GM21381 (cell line): ENCODE measurements at regions not wholly inside any gene's neighbourhood (a gene's known extent, or its start where the extent isn't known, plus 50 kb on each side); places are given as distances from the start of the nearest gene placed in this dataset.
"Not testable (repeated sequence)": the region's sequence is repeated elsewhere in the genome, so short reads cannot be mapped to it uniquely, and the experiment has no call there.

Experiments used
- ATAC-seq: cut with Tn5 transposase; IDR thresholded peaks from one replicate; pipeline ENCODE4 v1.9.1; 2021; ENCODE audit warnings: mild to moderate bottlenecking, moderate library complexity; ENCODE audit not compliant: unreplicated experiment

DNA sequence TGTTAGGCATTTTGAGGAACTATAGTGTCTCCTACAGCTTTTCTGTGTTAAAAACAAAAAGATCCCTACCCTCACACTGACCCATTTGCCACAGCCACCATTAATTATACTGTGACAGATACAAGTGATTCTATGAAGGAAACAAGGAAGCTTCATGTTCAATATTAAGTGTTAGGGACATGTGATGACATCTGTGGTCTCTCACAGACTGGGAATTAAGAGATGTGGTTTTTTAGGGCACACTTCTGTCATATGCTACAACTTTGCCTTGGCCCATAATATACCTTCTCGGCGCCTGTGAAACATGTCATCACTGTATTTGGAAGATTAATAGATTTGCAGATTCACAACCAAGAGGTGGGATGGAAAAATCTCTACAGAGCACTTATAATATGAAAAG lies 102.9 kb upstream of the TCF21 start:
- no peak for ATAC-seq

DNA sequence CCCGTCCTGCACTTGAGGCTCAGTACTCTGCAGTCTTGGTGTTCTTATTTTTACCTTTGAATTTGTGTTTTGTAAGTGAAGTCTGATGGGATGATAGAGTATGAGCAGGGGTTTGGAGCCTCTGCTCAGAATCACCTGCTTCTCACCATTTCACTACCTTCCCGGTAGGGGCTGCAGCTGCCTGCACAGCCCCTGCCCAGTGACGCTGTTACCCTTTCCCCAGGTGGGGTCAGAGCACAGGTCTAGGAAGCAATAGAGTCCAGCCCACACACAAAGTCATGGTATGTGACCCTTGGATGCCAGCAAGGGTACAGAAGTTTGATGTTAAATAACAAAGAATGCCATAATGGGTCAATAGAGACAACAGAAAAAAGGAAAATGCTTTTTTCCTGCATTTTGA lies 101.8 kb upstream of the TCF21 start:
- ATAC-seq = no peak

- ATAC-seq = no peak
Observed at GRCh38 chr6:133787859-133788505, 100.9 kb upstream of the TCF21 start.

DNA sequence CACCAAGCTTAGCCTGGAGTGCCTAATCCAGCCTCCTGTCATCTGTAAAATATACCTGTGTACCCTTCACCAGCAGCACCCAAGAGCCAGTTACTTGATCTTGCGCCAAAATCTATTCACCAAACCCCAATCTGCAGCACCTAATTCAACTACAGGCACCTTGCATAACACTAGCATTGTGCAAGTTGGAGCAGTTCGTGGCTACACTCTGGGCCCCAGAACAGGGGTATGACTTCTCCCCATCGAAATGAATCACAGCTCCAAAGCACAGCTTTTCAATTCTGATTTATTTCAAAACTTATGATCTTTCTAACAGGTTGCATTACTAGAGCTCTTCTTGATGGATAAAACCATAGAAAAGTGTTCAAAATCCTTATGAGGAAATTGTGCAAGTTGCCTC lies 100.4 kb upstream of the TCF21 start:
- no peak for ATAC-seq

DNA sequence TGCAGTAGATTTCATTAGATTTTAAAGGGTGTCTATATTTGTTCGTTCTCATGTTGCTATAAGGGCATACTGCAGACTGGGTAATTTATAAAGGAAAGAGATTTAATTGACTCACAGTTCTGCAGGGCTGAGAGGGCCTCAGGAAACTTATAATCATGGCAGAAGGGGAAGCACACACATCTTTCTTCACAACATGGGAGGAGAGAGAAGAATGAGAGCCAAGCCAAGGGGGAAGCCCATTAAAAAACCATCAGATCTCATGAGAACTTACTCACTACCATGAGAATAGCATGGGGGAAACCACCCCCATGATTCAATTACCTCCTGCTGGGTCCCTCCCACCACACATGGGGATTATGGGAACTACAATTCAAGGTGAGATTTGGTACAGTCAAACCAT lies 99.5 kb upstream of the TCF21 start:
- ATAC-seq = not testable (repeated sequence)

DNA sequence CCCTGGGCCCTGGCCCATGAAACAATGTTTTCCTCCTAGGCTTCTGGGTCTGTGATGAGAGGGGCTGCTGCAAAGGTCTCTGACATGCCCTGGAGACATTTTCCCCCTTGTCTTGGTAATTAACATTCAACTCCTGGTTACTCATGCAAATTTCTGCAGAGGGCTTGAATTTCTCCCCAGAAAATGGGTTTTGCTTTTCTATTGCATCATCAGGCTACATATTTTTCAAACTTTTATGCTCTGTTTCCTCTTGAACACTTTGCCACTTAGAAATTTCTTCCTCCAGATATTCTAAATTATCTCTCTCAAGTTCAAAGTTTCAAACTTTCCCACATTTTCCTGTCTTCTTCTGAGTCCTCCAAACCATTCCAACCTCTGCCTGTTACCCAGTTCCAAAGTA lies 98.2 kb upstream of the TCF21 start:
- ATAC-seq = not testable (repeated sequence)

- ATAC-seq = not testable (repeated sequence)
Observed at GRCh38 chr6:133795051-133795450, 93.9 kb upstream of the TCF21 start.

DNA sequence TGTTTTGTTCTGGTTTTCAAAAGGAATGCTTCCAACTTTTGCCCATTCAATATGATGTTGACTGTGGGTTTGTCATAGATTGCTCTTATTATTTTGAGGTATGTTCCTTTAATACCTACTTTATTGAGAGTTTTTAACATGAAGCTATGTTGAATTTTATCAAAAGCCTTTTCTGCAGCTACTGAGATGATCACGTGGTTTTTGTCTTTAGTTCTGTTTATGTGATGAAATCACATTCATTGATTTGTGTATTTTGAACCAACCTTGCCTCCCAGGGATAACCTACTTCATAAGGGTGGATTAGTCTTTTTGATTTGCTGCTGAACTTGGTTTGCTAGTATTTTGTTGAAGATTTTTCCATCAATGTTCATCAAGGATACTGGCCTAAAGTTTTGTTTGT lies 92.7 kb upstream of the TCF21 start:
- ATAC-seq = no peak

DNA sequence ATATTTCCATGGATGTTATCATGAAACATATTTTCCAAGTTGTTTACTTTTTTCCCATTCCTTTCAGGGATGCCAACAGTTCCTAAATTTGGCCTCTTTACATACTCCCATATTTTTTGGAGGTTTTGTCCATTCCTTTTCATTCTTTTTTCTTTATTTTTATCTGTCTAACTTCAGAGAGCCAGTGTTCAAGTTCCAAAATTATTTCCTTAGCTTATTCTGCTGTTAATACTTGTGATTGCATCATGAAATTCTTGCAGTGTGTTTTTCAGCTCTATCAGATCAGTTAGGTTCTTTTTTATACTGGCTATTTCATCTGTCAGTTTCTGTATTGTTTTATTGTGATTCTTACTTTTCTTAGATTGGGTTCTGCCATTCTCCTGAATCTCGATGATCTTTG lies 89.9 kb upstream of the TCF21 start:
- ATAC-seq = no peak

- ATAC-seq = no peak
Observed at GRCh38 chr6:133802861-133803260, 86.1 kb upstream of the TCF21 start.

- no peak for ATAC-seq
Observed at GRCh38 chr6:133804265-133804664, 84.6 kb upstream of the TCF21 start.

- ATAC-seq = no peak
Observed at GRCh38 chr6:133805876-133806275, 83.0 kb upstream of the TCF21 start.

GRCh38 chr6:133806382-133807140 lies 82.4 kb upstream of the TCF21 start:
- no peak for ATAC-seq

DNA sequence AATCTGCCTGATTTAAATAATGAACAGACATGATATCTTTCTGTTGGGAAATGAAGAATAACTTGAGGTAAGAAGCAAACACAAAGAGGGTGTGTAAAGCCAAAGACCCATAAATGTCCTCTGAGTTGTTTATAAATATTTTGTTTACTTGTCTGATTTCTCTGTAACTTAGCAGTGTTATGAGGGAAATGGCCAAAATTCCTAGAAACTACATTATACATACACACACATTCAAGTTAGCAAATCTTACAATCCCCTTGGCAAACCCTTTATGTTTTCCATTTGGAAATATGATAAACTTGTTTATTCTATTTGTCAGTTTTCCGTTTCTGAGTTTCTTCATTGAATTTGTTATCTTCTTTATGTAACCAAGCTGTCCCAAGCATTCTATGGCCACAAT lies 81.4 kb upstream of the TCF21 start:
- ATAC-seq = no peak

DNA sequence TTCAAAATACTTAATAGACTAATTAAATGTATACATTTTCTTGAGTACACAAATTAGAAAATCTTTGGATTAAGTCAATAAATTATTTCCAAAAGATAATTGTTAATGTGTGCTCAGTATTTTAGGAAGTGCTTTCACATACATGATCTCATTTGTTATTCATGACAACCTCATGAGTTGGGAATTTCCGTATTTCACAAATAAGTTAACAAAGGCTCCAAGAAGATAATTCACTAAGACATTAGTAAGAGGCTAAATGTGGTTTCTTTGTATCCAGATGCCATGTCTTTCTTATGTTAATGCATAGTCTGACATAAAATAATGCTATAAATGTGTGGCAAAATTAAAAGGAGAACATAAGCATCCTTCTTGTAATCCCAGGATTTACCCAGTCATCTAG lies 79.5 kb upstream of the TCF21 start:
- ATAC-seq = no peak

DNA sequence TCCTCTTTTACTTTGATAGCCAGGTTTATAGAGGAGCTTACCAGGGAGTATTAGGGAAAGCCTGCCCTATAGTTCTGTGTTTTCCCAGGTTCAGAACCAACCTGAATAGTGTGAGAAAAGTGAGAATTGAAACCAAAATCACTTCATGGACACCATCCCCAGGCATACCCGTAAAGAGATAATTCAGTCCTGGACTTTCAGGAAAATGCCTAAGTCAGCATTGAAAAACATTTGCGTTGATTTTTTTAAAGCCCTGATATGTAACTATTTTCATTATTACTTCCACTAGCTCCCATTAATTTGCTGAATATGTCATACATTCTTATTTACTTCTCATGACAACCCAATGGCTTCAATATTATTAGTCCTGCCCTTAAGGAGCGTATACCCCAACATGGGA lies 77.4 kb upstream of the TCF21 start:
- ATAC-seq = no peak

- ATAC-seq = not testable (repeated sequence)
Observed at GRCh38 chr6:133812446-133812845, 76.5 kb upstream of the TCF21 start.

DNA sequence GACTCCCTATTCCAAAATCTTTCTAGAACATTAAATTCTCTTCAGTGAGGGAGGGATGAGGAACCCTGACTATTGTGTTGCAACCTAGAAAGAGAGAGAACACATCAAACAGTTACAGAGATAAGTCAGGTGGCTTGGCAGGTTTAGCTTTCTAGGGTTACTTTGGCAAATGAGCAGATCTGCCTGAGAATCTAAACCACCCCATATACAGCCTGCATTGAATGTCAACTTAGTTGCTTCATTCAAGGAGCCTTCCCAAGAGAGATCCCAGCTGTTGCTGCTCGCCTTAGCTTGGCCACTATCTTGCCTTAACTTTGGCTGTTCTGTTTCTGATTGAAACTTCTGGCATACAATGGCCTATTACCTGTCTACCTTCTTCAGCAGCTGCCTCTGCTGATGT lies 74.7 kb upstream of the TCF21 start:
- ATAC-seq = no peak

- ATAC-seq = no peak
Observed at GRCh38 chr6:133814797-133815196, 74.1 kb upstream of the TCF21 start.

GRCh38 chr6:133815313-133815712 lies 73.6 kb upstream of the TCF21 start:
- no peak for ATAC-seq

DNA sequence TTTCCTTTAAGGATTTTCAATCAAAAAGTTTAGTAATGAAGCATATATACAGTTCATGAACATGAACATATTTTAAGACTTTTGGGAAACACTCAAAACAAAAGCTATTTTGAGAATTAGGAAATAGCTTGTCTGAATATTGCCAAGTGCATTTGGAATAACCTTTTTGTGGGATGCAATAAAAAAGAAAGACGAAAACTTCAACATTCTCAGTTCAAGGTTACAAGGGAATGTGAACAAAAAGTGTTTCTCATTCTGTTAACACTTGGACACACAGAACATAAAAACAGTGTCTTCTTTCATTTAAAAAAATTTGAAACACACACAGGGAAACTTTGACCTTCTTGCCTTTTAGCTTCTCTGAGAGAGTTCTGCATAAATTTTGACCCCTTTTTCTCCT lies 72.7 kb upstream of the TCF21 start:
- no peak for ATAC-seq

- ATAC-seq = peak; percentile 58
Observed at GRCh38 chr6:133817460-133818047, 71.4 kb upstream of the TCF21 start.
